K562 (cell line): ENCODE measurements at regions not wholly inside any gene's neighbourhood (a gene's known extent, or its start where the extent isn't known, plus 50 kb on each side); places are given as distances from the start of the nearest gene placed in this dataset.

Experiments used
- ATAC-seq: fragments of 200-7000 bp; cut with Tn5 transposase; 3 replicates; pipeline ENCODE4 v1.9.1; 2020; ENCODE audit warnings: moderate library complexity
- BruUV-seq: library from RNA; stranded (reverse); fragments of 400-500 nt; replicated peaks from 2 replicates; lab custom pipeline; 2021; lab: Mats Ljungman, UMichigan
- CTCF ChIA-PET: fragments of 300-600 bp; formaldehyde crosslinking; extraction: SDS; loops from one replicate; lab custom pipeline; 2021; ENCODE audit warnings: low intra/inter-chr PET ratio; lab: Yijun Ruan, JAX
- POLR2A ChIA-PET: fragments of 300-600, 350-650 bp; sonication (Branson Sonifier 250); formaldehyde crosslinking; extraction: SDS; loops from one replicate; lab custom pipeline; 2021; ENCODE audit warnings: antibody characterized with exemption, inconsistent platforms; lab: Yijun Ruan, JAX
- DNase-seq, 4 experiments: peaks; one replicate each; pipeline versions ENCODE4 v3.0.0 to v3.0.0-alpha.2; 2011 to 2018; ENCODE audit warnings: low spot score in 3 of 4, mixed read lengths in 3 of 4; ENCODE audit errors: extremely low read depth in 1 of 4
- FAIRE-seq: peaks from 2 replicates; lab custom pipeline; 2011; peaks lifted over from hg19 to GRCh38; lab: Jason Lieb, UNC
- H2AFZ ChIP-seq: 2 replicates; pipeline ENCODE4 v1.6.0; 2011; ENCODE audit warnings: low read depth, low read length, control low read depth, inconsistent platforms
- H3K27ac ChIP-seq: fragments of 200-600 bp; 3 replicates; pipeline ENCODE4 v1.8.0; 2011; ENCODE audit warnings: low read depth, mild to moderate bottlenecking, control low read depth, inconsistent platforms, low read length, moderate library complexity, mixed read lengths; ENCODE audit errors: extremely low read depth
- H3K27me3 ChIP-seq, 2 experiments: fragments of 300-600 bp in 1 of 2; 2 replicates in 1 of 2; 3 replicates in 1 of 2; pipeline versions ENCODE4 v1.6.0 to v1.8.0; 2011; ENCODE audit warnings: inconsistent platforms in 2 of 2, low read length in 2 of 2, mild to moderate bottlenecking in 1 of 2, mixed read lengths in 1 of 2, moderate library complexity in 1 of 2; ENCODE audit not compliant: control insufficient read depth in 2 of 2, insufficient read depth in 2 of 2
- H3K36me3 ChIP-seq: fragments of 300-600 bp; 3 replicates; pipeline ENCODE4 v1.8.0; 2011; ENCODE audit warnings: mild to moderate bottlenecking, low read length, inconsistent platforms; ENCODE audit not compliant: control insufficient read depth, insufficient read depth
- H3K4me1 ChIP-seq, 2 experiments: fragments of 200-600 bp in 1 of 2; replicated peaks in 1 of 2; 2 replicates in 1 of 2; 3 replicates in 1 of 2; pipeline versions ENCODE4 v1.5.1 to v1.8.0; 2011; ENCODE audit warnings: inconsistent platforms in 2 of 2, low read length in 2 of 2, mild to moderate bottlenecking in 1 of 2, mixed read lengths in 1 of 2, moderate library complexity in 1 of 2; ENCODE audit not compliant: control insufficient read depth in 2 of 2, insufficient read depth in 2 of 2
- H3K4me2 ChIP-seq: 2 replicates; pipeline ENCODE4 v1.6.1; 2011; ENCODE audit warnings: low read length, control low read depth, inconsistent platforms, mixed read lengths; ENCODE audit not compliant: insufficient read depth
- H3K4me3 ChIP-seq: fragments of 200-600 bp; sonication (generic), shearing (Covaris generic); 2 replicates; pipeline ENCODE4 v1.5.1; 2016; ENCODE audit warnings: control low read depth, inconsistent platforms
- H3K79me2 ChIP-seq: fragments of 200-600 bp; 3 replicates; pipeline ENCODE4 v1.8.0; 2011; ENCODE audit warnings: low read length, inconsistent platforms; ENCODE audit not compliant: control insufficient read depth, insufficient read depth
- H3K9ac ChIP-seq, 2 experiments: 2 replicates each; pipeline versions ENCODE4 v1.6.0 to v1.6.1; 2011; ENCODE audit warnings: low read depth in 2 of 2, low read length in 2 of 2, control low read depth in 1 of 2, inconsistent platforms in 1 of 2, mild to moderate bottlenecking in 1 of 2, mixed read lengths in 1 of 2; ENCODE audit not compliant: insufficient read depth in 1 of 2
- H3K9me1 ChIP-seq: one replicate; pipeline ENCODE4 v1.6.0; 2011; ENCODE audit warnings: inconsistent platforms, mild to moderate bottlenecking, low read length, moderate library complexity; ENCODE audit not compliant: control insufficient read depth, insufficient read depth
- H3K9me3 ChIP-seq: replicated peaks from 2 replicates; pipeline ENCODE4 v1.5.1; 2011; ENCODE audit warnings: low read depth, low read length, inconsistent platforms; ENCODE audit not compliant: control insufficient read depth, insufficient read depth
- H4K20me1 ChIP-seq: replicated peaks from 2 replicates; pipeline ENCODE4 v1.6.1; 2011; ENCODE audit warnings: low read length, inconsistent platforms, mixed read lengths; ENCODE audit not compliant: control insufficient read depth, insufficient read depth
- CCNT2 ChIP-seq: IDR thresholded peaks from 2 replicates; pipeline ENCODE4 v1.6.1; 2011; ENCODE audit warnings: borderline replicate concordance, low read depth, mild to moderate bottlenecking, moderate library complexity, mixed read lengths, low read length; ENCODE audit not compliant: insufficient read length; ENCODE audit errors: extremely low read depth
- FOSL1 ChIP-seq: fragments of 200-800 bp; sonication (Bioruptor generic); conservative IDR thresholded peaks from 2 replicates; pipeline ENCODE4 v1.6.1; 2016; ENCODE audit warnings: missing genetic modification characterization, missing compliant biosample characterization
- FOXK2 ChIP-seq, 2 experiments: fragments of 450-650 bp; IDR thresholded peaks in 1 of 2; conservative IDR thresholded peaks in 1 of 2; 2 replicates each; pipeline ENCODE4 v1.6.1; 2016; ENCODE audit warnings: low read depth in 2 of 2, mild to moderate bottlenecking in 1 of 2
- GTF2E2 ChIP-seq: fragments of 200-800 bp; sonication (Bioruptor generic); IDR thresholded peaks from 2 replicates; pipeline ENCODE4 v1.6.1; 2016; ENCODE audit warnings: missing genetic modification characterization, missing compliant biosample characterization
- MTA1 ChIP-seq: fragments of 450-650 bp; IDR thresholded peaks from 2 replicates; pipeline ENCODE4 v1.6.1; 2017; ENCODE audit warnings: borderline replicate concordance
- NR2C2 ChIP-seq, 2 experiments: fragments of 200-800 bp in 1 of 2; sonication (Bioruptor generic) in 1 of 2; sonication (generic) in 1 of 2; formaldehyde crosslinking in 1 of 2; IDR thresholded peaks; 2 replicates each; pipeline versions ENCODE4 v1.6.1 to v1.8.0; 2016 to 2022; ENCODE audit warnings: mild to moderate bottlenecking in 1 of 2, missing compliant biosample characterization in 1 of 2, missing genetic modification characterization in 1 of 2, missing genetic modification reagents in 1 of 2
- PYGO2 ChIP-seq: fragments of 450-650 bp; IDR thresholded peaks from 2 replicates; pipeline ENCODE4 v1.6.1; 2016; ENCODE audit warnings: mild to moderate bottlenecking, missing genetic modification characterization, moderate library complexity, missing compliant biosample characterization
- WGBS: fragments of 100-300 bp; shearing (Covaris generic); methylation state at CpG from one replicate; pipeline ENCODE4 v1.1.6; 2016; ENCODE audit warnings: low coverage, mixed read lengths; ENCODE audit not compliant: insufficient coverage; ENCODE audit errors: missing lambda C conversion rate; 5-methylcytosine and 5-hydroxymethylcytosine counted together
- in situ Hi-C: fragments of 300-500 bp; cut with MboI; formaldehyde crosslinking; loops from 4 replicates; pipeline ENCODE4 v1.15.0; 2018; ENCODE audit warnings: inconsistent platforms, mixed read lengths
- intact Hi-C: fragments of 100-400 bp; cut with micrococcal nuclease; formaldehyde crosslinking; loops from 2 replicates; pipeline ENCODE4 v1.14.2; 2022
- TF ChIP-seq, protein P1 (sequence below): IDR thresholded peaks from 2 replicates; pipeline ENCODE4 v1.6.1; 2016; ENCODE audit warnings: missing genetic modification characterization, missing compliant biosample characterization
- TF ChIP-seq, protein P2 (sequence below), 2 experiments: fragments of 450-650 bp in 1 of 2; sonication (generic) in 1 of 2; formaldehyde crosslinking in 1 of 2; IDR thresholded peaks; 2 replicates each; pipeline versions ENCODE4 v1.7.1 to v1.9.0; 2016 to 2022; ENCODE audit warnings: inconsistent platforms in 1 of 2, mild to moderate bottlenecking in 1 of 2, missing genetic modification reagents in 1 of 2

DNA sequence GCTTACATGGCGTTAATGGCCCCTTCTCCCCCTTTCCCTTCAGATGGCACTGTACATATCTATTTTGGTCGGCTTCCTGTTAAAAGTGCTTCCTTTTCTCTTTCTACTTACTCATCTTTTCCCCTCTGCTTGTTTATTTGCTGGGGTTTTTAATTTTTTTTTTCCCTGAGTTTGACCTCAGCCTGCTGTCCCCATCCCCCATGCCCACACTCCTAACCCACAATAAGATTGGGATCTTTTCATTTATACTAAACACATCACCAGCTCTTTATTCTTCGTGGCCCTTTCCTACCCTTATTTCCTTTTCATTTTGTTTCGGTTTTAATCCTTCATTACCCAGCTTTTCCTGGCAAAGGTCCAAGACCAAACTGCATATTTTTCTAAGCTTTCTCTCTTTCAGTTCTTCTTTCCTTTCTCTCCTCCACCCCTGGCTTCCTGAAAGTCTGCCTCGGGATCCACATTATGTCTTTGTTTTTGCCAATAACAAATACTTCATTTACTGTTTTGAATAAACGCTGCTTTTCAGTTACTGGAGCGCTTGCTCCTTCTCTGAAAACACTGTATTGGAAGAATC is 152.0 kb upstream of the USP9X start:
- DNase-seq: peak in 3 of 4 experiments; percentile 10 to 20 (median 11)
- Histone ChIP-seq H4K20me1 (no peaks in the 10 kb centered on the region; the same call in 1 of the 2 replicates), H3K4me2 (peak overlapping the region; percentile 71), H3K79me2 (no peaks in the 10 kb centered on the region), H3K27ac (peak overlapping the region; percentile 78), H3K27me3 (no peaks in the 10 kb centered on the region), H3K9ac (peak overlapping the region in 1 of 2 experiments; percentile 62; a peak in 2 of 4 replicates), H3K4me1 (peaks cover 13 to 14% of the 10 kb centered on the region in 2 experiments; a peak in 4 of 5 replicates), H3K9me1 (no peaks in the 10 kb centered on the region), H3K4me3 (peak overlapping the region; percentile 21; the same call in 1 of the 2 replicates), H2AFZ (peak overlapping the region; percentile 76), H3K36me3 (no peaks in the 10 kb centered on the region), H3K9me3 (no peaks in the 10 kb centered on the region)
- intact Hi-C loops: loop anchor here (5.0 to 10.0 kb wide), 2 partner anchors 79 to 182 kb away; no protein-coding TSS in a partner anchor
- 2% methylated on average over 7 of the region's 7 CpGs for WGBS
- FAIRE-seq: no peak
- no TSS peak for BruUV-seq
- in situ Hi-C loops: no loop called here
- ATAC-seq: no peak
- ChIA-PET POLR2A (no interaction called here), CTCF (no interaction called here)
- peak in 1 of 2 experiments; percentile 36; a peak in 2 of 4 replicates for TF ChIP-seq FOXK2 (conservative IDR thresholded peaks at IDR 0.05 in 1 of 2, IDR thresholded peaks at IDR 0.05 in 1 of 2; ENCODE audit: low read depth in 2 of 2)
- 0 out of 2 replicates have a peak, but pooled peaks have one; percentile 14 for TF ChIP-seq GTF2E2 (tag)
- no peak for TF ChIP-seq PYGO2 (tag)
- TF ChIP-seq, protein P1, sequence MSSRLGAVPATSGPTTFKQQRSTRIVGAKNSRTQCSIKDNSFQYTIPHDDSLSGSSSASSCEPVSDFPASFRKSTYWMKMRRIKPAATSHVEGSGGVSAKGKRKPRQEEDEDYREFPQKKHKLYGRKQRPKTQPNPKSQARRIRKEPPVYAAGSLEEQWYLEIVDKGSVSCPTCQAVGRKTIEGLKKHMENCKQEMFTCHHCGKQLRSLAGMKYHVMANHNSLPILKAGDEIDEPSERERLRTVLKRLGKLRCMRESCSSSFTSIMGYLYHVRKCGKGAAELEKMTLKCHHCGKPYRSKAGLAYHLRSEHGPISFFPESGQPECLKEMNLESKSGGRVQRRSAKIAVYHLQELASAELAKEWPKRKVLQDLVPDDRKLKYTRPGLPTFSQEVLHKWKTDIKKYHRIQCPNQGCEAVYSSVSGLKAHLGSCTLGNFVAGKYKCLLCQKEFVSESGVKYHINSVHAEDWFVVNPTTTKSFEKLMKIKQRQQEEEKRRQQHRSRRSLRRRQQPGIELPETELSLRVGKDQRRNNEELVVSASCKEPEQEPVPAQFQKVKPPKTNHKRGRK (tag): peak; percentile 50
- TF ChIP-seq FOSL1 (tag): peak; percentile 8; the same call in 1 of the 2 replicates
- TF ChIP-seq, protein P2, sequence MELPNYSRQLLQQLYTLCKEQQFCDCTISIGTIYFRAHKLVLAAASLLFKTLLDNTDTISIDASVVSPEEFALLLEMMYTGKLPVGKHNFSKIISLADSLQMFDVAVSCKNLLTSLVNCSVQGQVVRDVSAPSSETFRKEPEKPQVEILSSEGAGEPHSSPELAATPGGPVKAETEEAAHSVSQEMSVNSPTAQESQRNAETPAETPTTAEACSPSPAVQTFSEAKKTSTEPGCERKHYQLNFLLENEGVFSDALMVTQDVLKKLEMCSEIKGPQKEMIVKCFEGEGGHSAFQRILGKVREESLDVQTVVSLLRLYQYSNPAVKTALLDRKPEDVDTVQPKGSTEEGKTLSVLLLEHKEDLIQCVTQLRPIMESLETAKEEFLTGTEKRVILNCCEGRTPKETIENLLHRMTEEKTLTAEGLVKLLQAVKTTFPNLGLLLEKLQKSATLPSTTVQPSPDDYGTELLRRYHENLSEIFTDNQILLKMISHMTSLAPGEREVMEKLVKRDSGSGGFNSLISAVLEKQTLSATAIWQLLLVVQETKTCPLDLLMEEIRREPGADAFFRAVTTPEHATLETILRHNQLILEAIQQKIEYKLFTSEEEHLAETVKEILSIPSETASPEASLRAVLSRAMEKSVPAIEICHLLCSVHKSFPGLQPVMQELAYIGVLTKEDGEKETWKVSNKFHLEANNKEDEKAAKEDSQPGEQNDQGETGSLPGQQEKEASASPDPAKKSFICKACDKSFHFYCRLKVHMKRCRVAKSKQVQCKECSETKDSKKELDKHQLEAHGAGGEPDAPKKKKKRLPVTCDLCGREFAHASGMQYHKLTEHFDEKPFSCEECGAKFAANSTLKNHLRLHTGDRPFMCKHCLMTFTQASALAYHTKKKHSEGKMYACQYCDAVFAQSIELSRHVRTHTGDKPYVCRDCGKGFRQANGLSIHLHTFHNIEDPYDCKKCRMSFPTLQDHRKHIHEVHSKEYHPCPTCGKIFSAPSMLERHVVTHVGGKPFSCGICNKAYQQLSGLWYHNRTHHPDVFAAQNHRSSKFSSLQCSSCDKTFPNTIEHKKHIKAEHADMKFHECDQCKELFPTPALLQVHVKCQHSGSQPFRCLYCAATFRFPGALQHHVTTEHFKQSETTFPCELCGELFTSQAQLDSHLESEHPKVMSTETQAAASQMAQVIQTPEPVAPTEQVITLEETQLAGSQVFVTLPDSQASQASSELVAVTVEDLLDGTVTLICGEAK (IDR thresholded peaks at IDR 0.05): 0 out of 2 replicates have a peak, but pooled peaks have one; percentile 13
- TF ChIP-seq, protein P2 (CRISPR knock-in tag; IDR thresholded peaks at IDR 0.05): no peak
- TF ChIP-seq NR2C2 (CRISPR knock-in tag; IDR thresholded peaks at IDR 0.05): no peak
- TF ChIP-seq NR2C2 (tag; IDR thresholded peaks at IDR 0.05): peak; percentile 50; the same call in 1 of the 2 replicates
- TF ChIP-seq MTA1: no peak
- no peak for TF ChIP-seq CCNT2
